T-helper 2 cell (primary cell): ENCODE measurements at regions not wholly inside any gene's neighbourhood (a gene's known extent, or its start where the extent isn't known, plus 50 kb on each side); places are given as distances from the start of the nearest gene placed in this dataset.
A peak's percentile ranks its signal among the peaks of the same experiment; 100 is the strongest.

ENCODE experiments used
- DNase-seq, 5 experiments: peaks; one replicate each; pipeline versions ENCODE4 v3.0.0 to v3.0.0-alpha.2; 2012 to 2022

- DNase-seq, result no peak
Measured at GRCh38 chr5:103461243-103461642, 101.3 kb downstream of the NUDT12 start.

- DNase-seq, result peak in 1 of 5 experiments; percentile 29
Measured at GRCh38 chr5:103458497-103459040, 104.0 kb downstream of the NUDT12 start.

- no peak for DNase-seq
Measured at GRCh38 chr5:103456476-103456875, 106.1 kb downstream of the NUDT12 start.

GRCh38 chr5:103455796-103456195 lies 106.8 kb downstream of the NUDT12 start:
- no peak for DNase-seq

GRCh38 chr5:103454770-103455169 lies 107.8 kb downstream of the NUDT12 start:
- no peak for DNase-seq

- no peak for DNase-seq
Measured at GRCh38 chr5:103452666-103453065, 109.9 kb downstream of the NUDT12 start.

- no peak for DNase-seq
Measured at GRCh38 chr5:103452089-103452488, 110.5 kb downstream of the NUDT12 start.

- no peak for DNase-seq
Measured at GRCh38 chr5:103451261-103451660, 111.3 kb downstream of the NUDT12 start.

GRCh38 chr5:103450333-103451061 lies 112.1 kb downstream of the NUDT12 start:
- no peak for DNase-seq

- DNase-seq, result no peak
Measured at GRCh38 chr5:103446813-103447212, 115.8 kb downstream of the NUDT12 start.

- no peak for DNase-seq
Measured at GRCh38 chr5:103445426-103446035, 117.1 kb downstream of the NUDT12 start.

GRCh38 chr5:103444333-103445038 lies 118.1 kb downstream of the NUDT12 start:
- DNase-seq, result no peak

- no peak for DNase-seq
Measured at GRCh38 chr5:103442750-103443149, 119.8 kb downstream of the NUDT12 start.

GRCh38 chr5:103441523-103441922 lies 121.1 kb downstream of the NUDT12 start:
- DNase-seq, result no peak

GRCh38 chr5:103439007-103439406 lies 123.6 kb downstream of the NUDT12 start:
- no peak for DNase-seq

- no peak for DNase-seq
Measured at GRCh38 chr5:103436656-103437055, 125.9 kb downstream of the NUDT12 start.

GRCh38 chr5:103436112-103436511 lies 126.5 kb downstream of the NUDT12 start:
- DNase-seq, result no peak

GRCh38 chr5:103435136-103435889 lies 127.3 kb downstream of the NUDT12 start:
- no peak for DNase-seq

GRCh38 chr5:103434057-103434456 lies 128.5 kb downstream of the NUDT12 start:
- DNase-seq, result no peak

- no peak for DNase-seq
Measured at GRCh38 chr5:103433211-103433610, 129.4 kb downstream of the NUDT12 start.

- peak in 1 of 5 experiments; percentile 57 for DNase-seq
Measured at GRCh38 chr5:103428923-103429322, 133.7 kb downstream of the NUDT12 start.

- peak in 1 of 5 experiments; percentile 52 for DNase-seq
Measured at GRCh38 chr5:103428411-103428871, 134.1 kb downstream of the NUDT12 start.

GRCh38 chr5:103427326-103427725 lies 135.3 kb downstream of the NUDT12 start:
- DNase-seq, result no peak
